B cell (primary cell): ENCODE measurements at regions not wholly inside any gene's neighbourhood (a gene's known extent, or its start where the extent isn't known, plus 50 kb on each side); places are given as distances from the start of the nearest gene placed in this dataset.

Experiments
- ATAC-seq: fragments of 200-7000 bp; cut with Tn5 transposase; one replicate; pipeline ENCODE4 v1.10.0; 2021; ENCODE audit warnings: low read depth, mild to moderate bottlenecking, moderate number of reproducible peaks, moderate library complexity
- CTCF ChIA-PET: fragments of 350-600 bp; sonication (Branson Sonifier 250); formaldehyde crosslinking; loops from one replicate; lab custom pipeline; 2021; ENCODE audit warnings: antibody characterized with exemption, inconsistent platforms; lab: Charles Lee
- POLR2A ChIA-PET: fragments of 350-600 bp; sonication (Branson Sonifier 250); formaldehyde crosslinking; loops from one replicate; lab custom pipeline; 2021; ENCODE audit warnings: antibody characterized with exemption; lab: Charles Lee
- DNase-seq: peaks from one replicate; pipeline ENCODE4 v3.0.0; 2013
- H2AFZ ChIP-seq: 2 replicates; pipeline ENCODE4 v1.6.1; 2012; ENCODE audit warnings: mild to moderate bottlenecking, low read depth, low read length; ENCODE audit not compliant: insufficient read depth, poor library complexity, severe bottlenecking
- H3K27ac ChIP-seq, 2 donors: 1 replicate in 1 of 2; 2 replicates in 1 of 2; pipeline ENCODE4 v1.5.1; 2012 to 2013; ENCODE audit warnings: low read length in 2 of 2, mild to moderate bottlenecking in 2 of 2, moderate library complexity in 1 of 2
- H3K27me3 ChIP-seq, 4 experiments: fragments of 200-600 bp in 1 of 4; sonication (generic) in 1 of 4; replicated peaks in 1 of 4; 1 replicate in 2 of 4; 2 replicates in 2 of 4; pipeline versions ENCODE4 v1.6.1 to v1.7.0; 2013 to 2016; ENCODE audit warnings: low read length in 3 of 4, mild to moderate bottlenecking in 2 of 4, mixed read lengths in 1 of 4, moderate library complexity in 1 of 4; ENCODE audit not compliant: insufficient read depth in 4 of 4, control insufficient read depth in 3 of 4; ENCODE audit errors: control extremely low read depth in 1 of 4
- H3K36me3 ChIP-seq, 2 experiments: replicated peaks in 1 of 2; 1 replicate in 1 of 2; 2 replicates in 1 of 2; pipeline versions ENCODE4 v1.6.1 to v1.7.1; 2013; ENCODE audit warnings: low read length in 1 of 2; ENCODE audit not compliant: insufficient read depth in 2 of 2, control insufficient read depth in 1 of 2; ENCODE audit errors: control extremely low read depth in 1 of 2, extremely low read depth in 1 of 2
- H3K4me1 ChIP-seq, 2 donors: fragments of 200-600 bp in 1 of 2; sonication (generic) in 1 of 2; 1 replicate in 1 of 2; 2 replicates in 1 of 2; pipeline versions ENCODE4 v1.5.1 to v1.6.1; 2013 to 2017; ENCODE audit warnings: low read length in 2 of 2; ENCODE audit not compliant: control insufficient read depth in 2 of 2, insufficient read depth in 2 of 2
- H3K4me2 ChIP-seq: replicated peaks from 2 replicates; pipeline ENCODE3; 2012; ENCODE audit warnings: mild to moderate bottlenecking, low read depth, low read length; ENCODE audit not compliant: poor library complexity, severe bottlenecking
- H3K4me3 ChIP-seq, 5 experiments: fragments of 200-600 bp in 1 of 5; sonication (generic) in 1 of 5; 1 replicate in 3 of 5; 2 replicates in 2 of 5; pipeline versions ENCODE4 v1.5.1 to v1.7.0; 2011 to 2016; ENCODE audit warnings: low read length in 4 of 5, mild to moderate bottlenecking in 4 of 5, low read depth in 2 of 5, control low read depth in 1 of 5, moderate library complexity in 1 of 5; ENCODE audit not compliant: insufficient read depth in 1 of 5; ENCODE audit errors: control extremely low read depth in 1 of 5, extremely low read depth in 1 of 5
- H3K79me2 ChIP-seq: fragments of 200-600 bp; sonication (generic); one replicate; pipeline ENCODE4 v1.6.0; 2016; ENCODE audit warnings: low read length; ENCODE audit not compliant: control insufficient read depth, insufficient read depth
- H3K9ac ChIP-seq: fragments of 200-600 bp; sonication (generic); 2 replicates; pipeline ENCODE4 v1.6.1; 2017; ENCODE audit warnings: mild to moderate bottlenecking, low read length, moderate library complexity
- H3K9me3 ChIP-seq, 3 donors: one replicate each; pipeline versions ENCODE4 v1.6.1 to v1.7.1; 2013; ENCODE audit warnings: low read length in 2 of 3; ENCODE audit not compliant: control insufficient read depth in 2 of 3, insufficient read depth in 1 of 3; ENCODE audit errors: control extremely low read depth in 1 of 3
- H4K20me1 ChIP-seq: 2 replicates; pipeline ENCODE4 v1.6.0; 2012; ENCODE audit warnings: mild to moderate bottlenecking, low read length; ENCODE audit not compliant: insufficient read depth, control insufficient read depth, poor library complexity, severe bottlenecking
- H3K27ac Mint-ChIP-seq: one replicate; pipeline ENCODE4 v1.8.0; 2021; ENCODE audit warnings: mixed read lengths
- H3K27me3 Mint-ChIP-seq: one replicate; pipeline ENCODE4 v1.8.0; 2021; ENCODE audit warnings: mixed read lengths
- H3K4me1 Mint-ChIP-seq: one replicate; pipeline ENCODE4 v1.8.0; 2021; ENCODE audit warnings: mixed read lengths
- H3K4me3 Mint-ChIP-seq: one replicate; pipeline ENCODE4 v1.8.0; 2021; ENCODE audit warnings: mixed read lengths
- H3K9me3 Mint-ChIP-seq: one replicate; pipeline ENCODE4 v1.8.0; 2022; ENCODE audit warnings: mixed read lengths; ENCODE audit not compliant: insufficient read depth
- CTCF ChIP-seq: fragments of 200-600 bp; IDR thresholded peaks from one replicate; pipeline ENCODE4 v1.8.0; 2022; ENCODE audit warnings: antibody characterized with exemption, mild to moderate bottlenecking
- EZH2 ChIP-seq: IDR thresholded peaks from 2 replicates; pipeline ENCODE4 v1.6.1; 2012; ENCODE audit warnings: borderline replicate concordance, low read depth, mild to moderate bottlenecking, moderate library complexity, low read length; ENCODE audit not compliant: insufficient read depth, poor library complexity, severe bottlenecking
- WGBS: methylation state at CpG from one replicate; pipeline ENCODE4 v1.1.5; 2013; ENCODE audit warnings: missing lambda C conversion rate; ENCODE audit not compliant: insufficient coverage; 5-methylcytosine and 5-hydroxymethylcytosine counted together
- intact Hi-C: fragments of 100-400 bp; cut with micrococcal nuclease; formaldehyde crosslinking; loops from one replicate; pipeline ENCODE4 v1.10.0; 2022

DNA sequence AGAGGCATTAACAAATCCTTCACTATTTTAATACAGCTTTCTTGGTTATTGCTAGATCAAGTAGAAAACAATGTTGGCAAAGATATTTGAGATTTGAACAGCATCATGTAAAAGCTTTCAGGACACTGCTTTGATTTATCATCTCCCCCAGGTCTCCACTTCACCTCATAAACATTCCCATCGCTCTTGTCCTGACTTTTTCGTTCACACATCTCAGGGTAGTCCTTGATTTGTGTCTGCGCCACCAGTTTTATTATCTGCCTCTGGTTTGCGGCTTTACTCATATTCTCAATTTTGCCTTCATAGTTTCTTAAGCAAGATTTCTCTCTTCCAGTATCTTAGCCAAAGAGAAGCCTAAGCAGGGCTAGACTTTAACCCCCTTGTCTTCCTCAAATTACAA lies 63.5 kb upstream of the ROR1 start:
- ChIA-PET POLR2A (no interaction called here), CTCF (interaction anchor here (1.1 to 1.2 kb wide), 2 partner anchors 10 to 19 kb away, joined by 3 read pairs; no protein-coding TSS in a partner anchor)
- peaks cover 0 to 5% (median 0%) of the 10 kb centered on the region in 4 experiments for H3K27me3 ChIP-seq
- Mint-ChIP-seq H3K27ac (no peak overlapping the region), H3K27me3 (peaks cover 29% of the 10 kb centered on the region), H3K4me3 (no peak overlapping the region), H3K4me1 (no peaks in the 10 kb centered on the region), H3K9me3 (no peaks in the 10 kb centered on the region)
- intact Hi-C loops, result no loop called here
- WGBS, result 96% methylated on average over 3 of the region's 4 CpGs
- H3K9me3 ChIP-seq, result no peaks in the 10 kb centered on the region
- no peaks in the 10 kb centered on the region for H4K20me1 ChIP-seq
- no peak overlapping the region for H2AFZ ChIP-seq
- H3K4me1 ChIP-seq, result no peaks in the 10 kb centered on the region
- ATAC-seq, result no peak
- no peaks in the 10 kb centered on the region for H3K79me2 ChIP-seq
- no peaks in the 10 kb centered on the region for H3K36me3 ChIP-seq
- TF ChIP-seq EZH2, result no peak
- no peak for TF ChIP-seq CTCF
- no peak overlapping the region for H3K9ac ChIP-seq
- DNase-seq, result no peak
- no peak overlapping the region for H3K4me3 ChIP-seq
- H3K27ac ChIP-seq, result no peak overlapping the region
- H3K4me2 ChIP-seq, result no peak overlapping the region

GRCh38 chr1:63710761-63711380 lies 62.9 kb upstream of the ROR1 start:
- no peaks in the 10 kb centered on the region for H4K20me1 ChIP-seq
- Mint-ChIP-seq H3K4me3 (no peak overlapping the region), H3K27ac (no peak overlapping the region), H3K9me3 (no peaks in the 10 kb centered on the region), H3K4me1 (no peaks in the 10 kb centered on the region), H3K27me3 (peaks cover 25% of the 10 kb centered on the region)
- no peaks in the 10 kb centered on the region for H3K36me3 ChIP-seq
- WGBS, result no CpG with 5 or more reads among the region's 1 CpG
- no peaks in the 10 kb centered on the region for H3K9me3 ChIP-seq
- H3K27ac ChIP-seq, result no peak overlapping the region
- no peaks in the 10 kb centered on the region for H3K79me2 ChIP-seq
- no peak for DNase-seq
- no peak for ATAC-seq
- POLR2A ChIA-PET, result no interaction called here
- no peak overlapping the region for H3K4me3 ChIP-seq
- peaks cover 0 to 5% (median 0%) of the 10 kb centered on the region in 4 experiments for H3K27me3 ChIP-seq
- H3K4me2 ChIP-seq, result no peak overlapping the region
- no peaks in the 10 kb centered on the region for H3K4me1 ChIP-seq
- no peak overlapping the region for H2AFZ ChIP-seq
- no peak overlapping the region for H3K9ac ChIP-seq
- intact Hi-C loops, result no loop called here
- CTCF ChIA-PET, result interaction anchor here (1.1 to 1.2 kb wide), 2 partner anchors 10 to 19 kb away, joined by 3 read pairs; no protein-coding TSS in a partner anchor
- TF ChIP-seq CTCF, result no peak
